B cell (primary cell): ENCODE measurements at regions not wholly inside any gene's neighbourhood (a gene's known extent, or its start where the extent isn't known, plus 50 kb on each side); places are given as distances from the start of the nearest gene placed in this dataset.

ENCODE experiments used
- EZH2 ChIP-seq: IDR thresholded peaks from 2 replicates; pipeline ENCODE4 v1.6.1; 2012; ENCODE audit warnings: borderline replicate concordance, low read depth, mild to moderate bottlenecking, moderate library complexity, low read length; ENCODE audit not compliant: insufficient read depth, poor library complexity, severe bottlenecking
- TF ChIP-seq, protein P1 (sequence below): fragments of 200-600 bp; IDR thresholded peaks from one replicate; pipeline ENCODE4 v1.8.0; 2022; ENCODE audit warnings: antibody characterized with exemption, mild to moderate bottlenecking

- TF ChIP-seq, protein P1, sequence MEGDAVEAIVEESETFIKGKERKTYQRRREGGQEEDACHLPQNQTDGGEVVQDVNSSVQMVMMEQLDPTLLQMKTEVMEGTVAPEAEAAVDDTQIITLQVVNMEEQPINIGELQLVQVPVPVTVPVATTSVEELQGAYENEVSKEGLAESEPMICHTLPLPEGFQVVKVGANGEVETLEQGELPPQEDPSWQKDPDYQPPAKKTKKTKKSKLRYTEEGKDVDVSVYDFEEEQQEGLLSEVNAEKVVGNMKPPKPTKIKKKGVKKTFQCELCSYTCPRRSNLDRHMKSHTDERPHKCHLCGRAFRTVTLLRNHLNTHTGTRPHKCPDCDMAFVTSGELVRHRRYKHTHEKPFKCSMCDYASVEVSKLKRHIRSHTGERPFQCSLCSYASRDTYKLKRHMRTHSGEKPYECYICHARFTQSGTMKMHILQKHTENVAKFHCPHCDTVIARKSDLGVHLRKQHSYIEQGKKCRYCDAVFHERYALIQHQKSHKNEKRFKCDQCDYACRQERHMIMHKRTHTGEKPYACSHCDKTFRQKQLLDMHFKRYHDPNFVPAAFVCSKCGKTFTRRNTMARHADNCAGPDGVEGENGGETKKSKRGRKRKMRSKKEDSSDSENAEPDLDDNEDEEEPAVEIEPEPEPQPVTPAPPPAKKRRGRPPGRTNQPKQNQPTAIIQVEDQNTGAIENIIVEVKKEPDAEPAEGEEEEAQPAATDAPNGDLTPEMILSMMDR, result no peak
- no peak for TF ChIP-seq EZH2
Observed at GRCh38 chr6:14863902-14864850, 381.7 kb upstream of the JARID2 start.
